ENCODE measurements at regions not wholly inside any gene's neighbourhood (a gene's known extent, or its start where the extent isn't known, plus 50 kb on each side); places are given as distances from the start of the nearest gene placed in this dataset.

- Histone ChIP-seq H3K9ac (no peak overlapping the region), H3K79me2 (no peaks in the 10 kb centered on the region), H3K4me2 (ENCODE audit: low read length) (no peak overlapping the region), H2AFZ (no peak overlapping the region), H3K4me1 (no peaks in the 10 kb centered on the region), H3K27ac (no peak overlapping the region), H3K9me3 (ENCODE audit: control insufficient read depth, low read length) (no peaks in the 10 kb centered on the region), H3K27me3 (ENCODE audit: control insufficient read depth, insufficient read depth, low read length) (no peaks in the 10 kb centered on the region), H3K36me3 (ENCODE audit: control insufficient read depth, insufficient read depth, low read length) (no peaks in the 10 kb centered on the region), H3K4me3 (ENCODE audit: low read depth, low read length) (no peak overlapping the region)
- no peak for TF ChIP-seq CTCF (IDR thresholded peaks at IDR 0.05)
Observed at GRCh38 chr4:24650849-24651640, 66.7 kb upstream of the DHX15 start.

- Histone ChIP-seq H3K27ac (no peak overlapping the region), H3K4me1 (peaks cover 2% of the 10 kb centered on the region), H3K9ac (no peak overlapping the region), H3K4me2 (ENCODE audit: low read length) (no peak overlapping the region), H3K27me3 (ENCODE audit: control insufficient read depth, insufficient read depth, low read length) (no peaks in the 10 kb centered on the region), H3K9me3 (ENCODE audit: control insufficient read depth, low read length) (no peaks in the 10 kb centered on the region), H3K4me3 (ENCODE audit: low read depth, low read length) (no peak overlapping the region), H2AFZ (no peak overlapping the region), H3K79me2 (no peaks in the 10 kb centered on the region), H3K36me3 (ENCODE audit: control insufficient read depth, insufficient read depth, low read length) (no peaks in the 10 kb centered on the region)
- no peak for TF ChIP-seq CTCF (IDR thresholded peaks at IDR 0.05)
Observed at GRCh38 chr4:24655326-24655725, 71.0 kb upstream of the DHX15 start.

GRCh38 chr4:24655971-24656370, 71.6 kb upstream of the DHX15 start:
- no peak overlapping the region for H3K9ac ChIP-seq
- H3K27ac ChIP-seq: no peak overlapping the region

GRCh38 chr4:24656906-24657305, 72.6 kb upstream of the DHX15 start:
- no peak for TF ChIP-seq CTCF (IDR thresholded peaks at IDR 0.05)
- H3K27ac ChIP-seq: no peak overlapping the region
- H3K4me3 ChIP-seq (ENCODE audit: low read depth, low read length): no peak overlapping the region
- H3K27me3 ChIP-seq (ENCODE audit: control insufficient read depth, insufficient read depth, low read length): no peaks in the 10 kb centered on the region
- no peak overlapping the region for H2AFZ ChIP-seq
- no peak overlapping the region for H3K9ac ChIP-seq
- no peak overlapping the region for H3K4me2 ChIP-seq (ENCODE audit: low read length)
- H3K36me3 ChIP-seq (ENCODE audit: control insufficient read depth, insufficient read depth, low read length): no peaks in the 10 kb centered on the region
- no peaks in the 10 kb centered on the region for H3K9me3 ChIP-seq (ENCODE audit: control insufficient read depth, low read length)
- peaks cover 2% of the 10 kb centered on the region for H3K4me1 ChIP-seq
- no peaks in the 10 kb centered on the region for H3K79me2 ChIP-seq

More at GRCh38 chr4:24655971-24656370, 71.6 kb upstream of the DHX15 start:
- no peak overlapping the region for H2AFZ ChIP-seq
- no peaks in the 10 kb centered on the region for H3K79me2 ChIP-seq
- no peaks in the 10 kb centered on the region for H3K9me3 ChIP-seq (ENCODE audit: control insufficient read depth, low read length)
- H3K4me3 ChIP-seq (ENCODE audit: low read depth, low read length): no peak overlapping the region
- peaks cover 2% of the 10 kb centered on the region for H3K4me1 ChIP-seq
- H3K4me2 ChIP-seq (ENCODE audit: low read length): no peak overlapping the region
- H3K36me3 ChIP-seq (ENCODE audit: control insufficient read depth, insufficient read depth, low read length): no peaks in the 10 kb centered on the region
- no peaks in the 10 kb centered on the region for H3K27me3 ChIP-seq (ENCODE audit: control insufficient read depth, insufficient read depth, low read length)
- TF ChIP-seq CTCF (IDR thresholded peaks at IDR 0.05): no peak
